GM21717 (cell line): ENCODE measurements at regions not wholly inside any gene's neighbourhood (a gene's known extent, or its start where the extent isn't known, plus 50 kb on each side); places are given as distances from the start of the nearest gene placed in this dataset.
"Not testable (repeated sequence)": the region's sequence is repeated elsewhere in the genome, so short reads cannot be mapped to it uniquely, and the experiment has no call there.

Experiments
- ATAC-seq: cut with Tn5 transposase; IDR thresholded peaks from one replicate; pipeline ENCODE4 v1.9.1; 2021; ENCODE audit warnings: mild to moderate bottlenecking, moderate library complexity; ENCODE audit not compliant: unreplicated experiment

- ATAC-seq, result no peak
Observed at GRCh38 chr13:81929988-81930387, 1589.1 kb upstream of the SPRY2 start.

- no peak for ATAC-seq
Observed at GRCh38 chr13:81927347-81927746, 1586.4 kb upstream of the SPRY2 start.

GRCh38 chr13:81917810-81918209, 1576.9 kb upstream of the SPRY2 start:
- ATAC-seq, result no peak

- ATAC-seq, result no peak
Observed at GRCh38 chr13:81916461-81916860, 1575.5 kb upstream of the SPRY2 start.

GRCh38 chr13:81907787-81908372, 1567.0 kb upstream of the SPRY2 start:
- no peak for ATAC-seq

- ATAC-seq, result no peak
Observed at GRCh38 chr13:81888855-81889254, 1547.9 kb upstream of the SPRY2 start.

GRCh38 chr13:81874681-81875661, 1534.0 kb upstream of the SPRY2 start:
- no peak for ATAC-seq

GRCh38 chr13:81874253-81874652, 1533.3 kb upstream of the SPRY2 start:
- ATAC-seq, result no peak

- ATAC-seq, result no peak
Observed at GRCh38 chr13:81872581-81872980, 1531.7 kb upstream of the SPRY2 start.

- ATAC-seq, result not testable (repeated sequence)
Observed at GRCh38 chr13:81871751-81872325, 1530.9 kb upstream of the SPRY2 start.

GRCh38 chr13:81848291-81848690, 1507.4 kb upstream of the SPRY2 start:
- no peak for ATAC-seq

GRCh38 chr13:81846771-81847170, 1505.8 kb upstream of the SPRY2 start:
- ATAC-seq, result no peak

GRCh38 chr13:81821259-81821658, 1480.3 kb upstream of the SPRY2 start:
- ATAC-seq, result no peak

- no peak for ATAC-seq
Observed at GRCh38 chr13:81800433-81800832, 1459.5 kb upstream of the SPRY2 start.

- ATAC-seq, result no peak
Observed at GRCh38 chr13:81795710-81796109, 1454.8 kb upstream of the SPRY2 start.

GRCh38 chr13:81791641-81792040, 1450.7 kb upstream of the SPRY2 start:
- ATAC-seq, result no peak

GRCh38 chr13:81781471-81781870, 1440.5 kb upstream of the SPRY2 start:
- no peak for ATAC-seq

GRCh38 chr13:81779876-81780275, 1439.0 kb upstream of the SPRY2 start:
- ATAC-seq, result no peak

- no peak for ATAC-seq
Observed at GRCh38 chr13:81778350-81778749, 1437.4 kb upstream of the SPRY2 start.

GRCh38 chr13:81773263-81773662, 1432.3 kb upstream of the SPRY2 start:
- no peak for ATAC-seq

- ATAC-seq, result no peak
Observed at GRCh38 chr13:81771951-81772350, 1431.0 kb upstream of the SPRY2 start.
